HG03159 (cell line): ENCODE measurements at regions not wholly inside any gene's neighbourhood (a gene's known extent, or its start where the extent isn't known, plus 50 kb on each side); places are given as distances from the start of the nearest gene placed in this dataset.

Experiments
- ATAC-seq: cut with Tn5 transposase; IDR thresholded peaks from one replicate; pipeline ENCODE4 v1.9.1; 2021; ENCODE audit warnings: mild to moderate bottlenecking, moderate library complexity; ENCODE audit not compliant: unreplicated experiment

DNA sequence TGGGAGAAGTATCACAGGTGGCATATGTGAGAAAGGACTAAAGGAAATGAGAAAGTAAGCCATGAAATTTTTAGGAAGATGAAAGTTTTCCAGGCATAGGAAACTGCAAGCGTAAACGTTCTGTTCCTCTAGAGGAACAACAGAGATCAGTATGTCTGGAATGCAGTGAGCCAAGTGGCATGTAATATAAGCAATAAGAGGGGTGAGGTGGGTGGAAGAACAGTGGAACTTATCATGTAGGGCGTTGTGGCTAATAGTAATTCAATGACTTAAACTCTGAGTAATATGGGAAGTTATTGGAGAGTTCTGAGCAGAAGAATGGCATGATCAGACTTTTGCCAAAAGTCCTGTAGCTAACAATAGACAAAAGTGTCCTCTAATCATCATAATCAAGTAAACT, 902.9 kb downstream of the EPHA3 start:
- ATAC-seq = no peak

GRCh38 chr3:90011131-90011530, 903.7 kb downstream of the EPHA3 start:
- no peak for ATAC-seq

DNA sequence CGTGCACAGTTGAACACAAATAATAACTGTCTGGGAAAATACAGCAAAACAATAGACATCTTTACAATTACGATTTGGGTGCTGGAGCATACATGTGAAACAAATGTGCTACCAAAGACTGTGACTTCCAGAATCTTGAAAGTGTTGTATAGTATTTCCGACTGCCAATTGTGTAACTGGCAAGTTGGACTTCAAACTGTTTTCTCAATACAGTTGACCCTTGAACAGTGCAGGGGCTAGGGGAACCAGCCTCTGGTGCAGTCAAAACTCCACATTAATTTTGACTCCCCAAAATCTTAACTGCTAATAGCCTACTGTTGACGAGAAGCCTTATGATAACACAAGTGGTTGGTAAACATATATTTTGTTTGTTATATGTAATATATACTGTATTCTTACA, 904.2 kb downstream of the EPHA3 start:
- ATAC-seq = no peak

GRCh38 chr3:90011996-90012395, 904.6 kb downstream of the EPHA3 start:
- ATAC-seq = no peak

GRCh38 chr3:90015688-90016356, 908.4 kb downstream of the EPHA3 start:
- ATAC-seq = no peak

DNA sequence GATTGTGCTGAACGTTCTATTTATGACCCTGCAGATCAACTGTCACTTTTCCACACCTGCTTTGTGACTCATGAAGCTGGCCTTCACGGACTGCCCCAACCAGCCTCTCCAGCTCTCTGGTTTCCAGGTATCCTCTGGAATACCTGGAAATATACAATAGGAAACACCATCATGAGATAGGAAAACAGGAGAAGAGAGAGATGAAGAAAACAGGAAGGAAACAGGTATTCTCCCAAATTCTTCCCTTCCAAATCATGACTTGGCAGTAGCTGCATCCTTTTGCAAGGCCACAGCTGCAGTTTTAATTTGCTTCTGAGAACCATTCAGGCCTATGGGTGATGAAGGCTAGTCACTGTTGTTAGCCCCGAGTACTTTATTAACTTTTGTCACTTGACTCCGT, 909.1 kb downstream of the EPHA3 start:
- no peak for ATAC-seq

- ATAC-seq = no peak
Measured at GRCh38 chr3:90018779-90019178, 911.4 kb downstream of the EPHA3 start.

DNA sequence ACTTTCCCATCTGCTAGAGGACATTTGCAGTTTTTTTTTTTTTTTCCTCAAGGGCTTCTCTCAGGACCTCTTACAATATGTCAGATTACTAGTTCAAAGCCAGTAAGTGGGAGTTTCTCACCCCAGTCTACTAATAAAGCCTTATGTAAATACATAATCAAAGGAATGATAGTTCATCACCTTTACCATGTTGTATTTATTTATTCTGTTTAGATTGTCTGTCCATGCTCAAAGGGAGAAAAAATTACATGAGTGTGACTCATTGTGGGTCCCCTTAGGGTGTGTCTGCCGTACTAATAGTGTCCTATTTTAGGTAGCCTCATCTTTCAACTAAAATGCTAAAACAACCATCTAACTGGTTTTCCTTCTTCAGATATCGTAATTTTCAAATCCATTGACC, 917.6 kb downstream of the EPHA3 start:
- no peak for ATAC-seq

GRCh38 chr3:90026406-90026805, 919.0 kb downstream of the EPHA3 start:
- no peak for ATAC-seq

DNA sequence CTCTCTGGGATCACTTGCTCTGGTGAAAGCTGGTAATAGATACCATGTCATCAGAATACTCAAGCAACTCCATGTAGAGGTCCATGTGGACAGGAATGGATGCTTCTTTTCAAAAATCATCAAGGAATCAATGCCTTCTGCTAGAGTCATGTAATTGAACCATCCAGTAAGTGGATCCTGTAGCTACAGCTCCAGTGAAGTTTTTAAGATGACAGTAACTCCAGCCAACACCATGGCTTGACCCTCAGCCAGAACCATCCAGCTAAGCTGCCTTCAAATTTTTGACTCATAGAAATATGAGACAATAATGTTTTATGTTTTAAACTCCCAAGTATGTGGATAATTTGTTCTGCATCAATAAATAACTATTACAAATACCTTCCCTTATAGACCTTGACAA, 923.7 kb downstream of the EPHA3 start:
- ATAC-seq = no peak

- ATAC-seq = no peak
Measured at GRCh38 chr3:90032980-90033641, 925.7 kb downstream of the EPHA3 start.

DNA sequence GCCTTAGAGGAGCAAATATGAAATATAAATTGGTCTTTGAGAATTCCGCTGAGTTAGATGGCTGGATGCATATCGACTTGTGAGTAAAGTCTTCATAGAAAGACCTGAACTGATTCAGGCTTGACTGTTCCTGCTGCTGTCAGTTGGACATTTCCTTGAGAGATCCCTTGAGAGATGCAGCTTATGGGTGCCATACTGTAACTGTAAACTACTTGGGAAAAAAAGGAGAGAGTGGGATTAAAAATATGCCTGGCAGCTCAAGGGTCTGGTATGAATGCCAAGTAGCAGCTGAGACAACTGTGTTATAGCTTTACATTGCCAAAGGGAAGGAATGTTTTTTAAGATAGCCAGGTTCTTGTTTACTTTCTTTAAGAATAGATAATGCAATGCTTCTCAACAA, 926.6 kb downstream of the EPHA3 start:
- ATAC-seq = no peak

GRCh38 chr3:90035643-90036042, 928.2 kb downstream of the EPHA3 start:
- ATAC-seq = no peak

DNA sequence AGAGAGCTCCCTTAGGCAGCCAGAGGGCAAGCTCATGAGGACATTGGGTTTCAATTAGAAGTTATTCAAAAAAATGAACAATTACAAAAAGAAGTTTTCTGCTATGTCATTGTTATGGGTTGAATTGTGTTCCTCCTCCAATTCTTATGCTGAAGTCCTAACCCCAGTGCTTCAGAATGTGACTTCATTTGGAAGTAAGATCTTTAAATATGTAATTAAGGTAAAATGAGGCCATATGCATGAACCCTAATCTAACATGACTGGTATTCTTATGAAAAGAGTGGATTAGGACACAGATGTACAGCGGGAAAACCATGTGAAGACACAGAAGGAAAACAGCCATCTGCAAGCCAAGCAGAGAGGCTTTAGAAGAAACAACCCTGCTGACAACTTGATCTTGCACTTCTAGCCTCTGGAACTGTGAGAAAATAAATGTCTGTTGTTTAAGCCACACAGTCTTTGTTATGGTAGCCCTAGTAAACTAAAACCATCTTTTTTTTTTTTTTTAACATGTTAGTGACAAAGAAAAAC, 929.6 kb downstream of the EPHA3 start:
- ATAC-seq = no peak

DNA sequence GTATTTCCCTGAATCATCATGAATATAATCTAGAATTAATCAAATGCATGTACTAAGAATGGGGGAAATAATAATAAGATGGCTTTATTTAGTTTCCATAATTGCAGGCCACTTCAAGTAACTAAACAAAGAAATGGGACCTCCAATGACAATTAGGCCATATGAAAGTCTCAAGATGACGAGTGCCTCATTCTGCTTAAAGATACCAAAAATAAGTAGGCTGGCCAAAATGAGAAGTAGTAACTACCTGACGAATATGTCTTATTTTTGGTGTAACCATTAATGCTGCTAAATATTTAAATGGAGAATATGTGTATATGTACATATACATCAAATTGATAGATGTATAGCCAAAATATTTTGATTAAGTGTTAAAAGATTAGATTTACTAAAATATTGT, 932.6 kb downstream of the EPHA3 start:
- no peak for ATAC-seq

DNA sequence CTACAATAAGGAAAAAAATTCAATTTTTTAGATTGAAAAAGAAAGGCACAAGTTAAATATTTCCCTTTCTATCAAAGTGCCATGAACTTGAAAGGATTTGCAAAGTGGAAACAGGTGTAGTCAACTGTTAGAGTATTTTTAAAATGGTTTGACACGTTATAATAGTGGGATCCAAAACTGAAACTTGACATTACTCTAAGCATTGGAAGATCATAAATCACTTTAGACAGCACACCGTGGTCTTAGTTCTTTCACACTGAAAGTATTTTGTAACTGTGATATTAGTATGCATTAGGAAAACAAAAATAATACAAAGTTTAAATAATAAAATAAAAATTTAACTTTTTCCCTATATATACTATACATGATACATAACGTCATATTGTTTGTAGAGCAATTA, 933.1 kb downstream of the EPHA3 start:
- no peak for ATAC-seq

- ATAC-seq = no peak
Measured at GRCh38 chr3:90041995-90042394, 934.6 kb downstream of the EPHA3 start.

DNA sequence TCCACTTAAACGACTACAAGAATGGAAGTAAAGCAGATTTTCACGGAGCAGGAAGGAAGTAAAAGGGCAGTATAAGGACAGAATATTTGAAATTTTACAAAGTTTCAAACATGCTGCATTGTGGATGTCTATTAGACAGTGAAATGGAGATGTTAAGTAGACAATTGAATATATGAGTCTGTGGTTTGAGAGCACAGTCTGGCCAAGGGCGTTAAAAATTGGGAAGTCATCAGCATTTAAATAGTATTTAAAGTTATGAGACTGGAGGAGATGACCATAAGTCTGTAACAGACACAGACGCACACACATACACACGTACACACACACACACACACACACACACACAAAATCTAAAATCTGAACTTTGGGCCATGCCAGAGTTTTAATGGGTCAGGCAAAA, 935.9 kb downstream of the EPHA3 start:
- ATAC-seq = no peak

DNA sequence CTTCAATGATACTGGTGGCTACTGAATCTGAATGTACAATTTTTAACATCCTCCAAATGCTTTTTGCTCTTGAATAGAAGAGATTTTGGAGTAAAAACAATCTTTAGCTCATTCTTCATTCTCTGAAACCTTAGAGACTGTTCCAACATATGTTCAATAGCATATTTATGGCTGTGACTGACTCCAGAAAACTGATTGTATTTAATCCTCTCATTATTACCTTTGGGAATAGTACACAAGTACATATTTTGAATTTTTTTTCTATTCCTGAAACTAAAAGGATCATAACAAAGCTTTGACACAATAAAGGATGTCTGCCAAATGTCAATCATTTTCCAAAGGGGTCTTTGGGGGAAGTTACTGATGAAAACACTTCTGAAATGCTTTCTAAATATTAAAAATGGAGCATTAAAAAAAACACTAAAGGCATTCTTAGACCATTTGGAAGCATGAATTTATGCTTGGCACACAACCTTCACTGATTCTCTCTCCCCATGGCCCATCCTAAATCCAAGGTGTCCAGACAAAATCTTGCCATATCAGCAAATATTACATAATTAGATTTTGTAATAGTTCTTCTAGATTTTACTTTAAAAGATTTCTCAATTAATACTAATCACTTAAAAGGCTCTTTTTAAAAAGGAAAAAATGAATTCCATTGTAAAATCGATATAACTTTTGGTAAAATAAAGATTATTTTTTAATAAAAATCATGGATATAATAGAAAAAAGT, 936.8 kb downstream of the EPHA3 start:
- no peak for ATAC-seq

DNA sequence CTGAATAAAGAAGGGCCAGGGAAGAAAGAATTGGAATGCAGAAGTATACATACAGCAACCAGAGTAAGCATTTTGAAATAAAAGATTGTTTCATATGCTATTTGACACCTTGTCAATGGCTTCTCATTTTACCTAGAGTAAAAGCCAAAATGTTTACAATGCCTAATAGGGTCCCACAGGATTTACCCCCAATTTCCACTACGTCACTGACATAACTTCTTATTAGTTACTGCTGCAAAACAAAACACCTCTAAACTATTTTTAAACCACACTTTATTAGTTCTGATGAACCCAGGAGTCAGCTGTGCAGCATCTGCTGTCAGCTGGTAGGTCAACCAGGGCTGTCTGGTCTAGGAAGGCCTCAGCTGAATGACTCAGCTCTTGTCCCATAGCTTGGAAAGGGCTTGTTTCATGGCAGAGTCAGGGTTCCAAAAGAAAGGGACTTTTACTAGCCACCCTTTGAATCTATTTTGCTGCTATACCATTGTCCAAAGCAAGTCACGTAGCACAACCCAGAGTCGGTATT, 945.1 kb downstream of the EPHA3 start:
- no peak for ATAC-seq

DNA sequence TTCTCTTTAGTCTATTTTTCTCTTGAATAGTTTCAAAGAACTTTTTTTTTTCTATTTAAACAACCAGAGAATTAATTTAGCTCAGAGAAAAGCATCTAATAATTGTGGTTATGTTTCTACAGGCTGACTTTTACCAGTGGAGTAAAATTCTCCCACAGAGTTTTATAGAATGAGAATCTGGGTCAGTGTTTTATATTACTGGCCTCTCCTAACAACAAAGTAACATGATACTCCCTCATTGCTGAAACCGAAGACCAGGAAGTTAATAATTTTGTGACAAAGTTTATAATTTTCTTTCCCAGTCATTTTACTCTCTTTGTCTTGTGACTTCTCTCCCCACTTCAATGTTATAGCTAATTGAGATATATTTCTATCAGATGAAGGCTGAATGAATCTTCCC, 946.9 kb downstream of the EPHA3 start:
- no peak for ATAC-seq

DNA sequence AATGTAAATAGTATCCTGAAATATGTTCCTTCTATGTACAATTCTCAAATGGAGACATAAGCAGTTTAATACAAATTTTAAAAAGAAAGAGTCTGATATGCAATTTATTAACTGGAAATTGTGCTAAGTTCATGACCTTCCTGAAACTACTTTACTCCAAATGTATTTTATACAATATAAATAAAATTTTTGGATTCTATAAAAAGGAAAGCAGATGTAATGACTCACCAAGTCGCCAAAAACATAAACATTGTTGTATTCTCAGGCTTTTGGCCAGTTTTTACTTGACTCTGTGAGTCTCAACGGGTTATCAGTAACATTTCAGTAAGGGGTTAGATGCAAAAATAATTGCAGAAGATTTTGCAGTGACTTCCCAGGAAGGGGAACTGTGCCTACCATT, 948.2 kb downstream of the EPHA3 start:
- no peak for ATAC-seq
